WERI-Rb-1 (cell line): ENCODE measurements at regions not wholly inside any gene's neighbourhood (a gene's known extent, or its start where the extent isn't known, plus 50 kb on each side); places are given as distances from the start of the nearest gene placed in this dataset.

Source experiments
- DNase-seq: peaks from one replicate; pipeline ENCODE4 v3.0.0-alpha.2; 2020
- H3K27ac ChIP-seq: fragments of 250-450 bp; sonication (Bioruptor Pico); 2 replicates; pipeline ENCODE4 v1.5.1; 2020; ENCODE audit warnings: mild to moderate bottlenecking, moderate library complexity
- H3K27me3 ChIP-seq: fragments of 250-450 bp; sonication (Bioruptor Pico); 2 replicates; pipeline ENCODE4 v1.5.1; 2021; ENCODE audit warnings: mild to moderate bottlenecking, low read depth, moderate library complexity; ENCODE audit not compliant: insufficient read depth, severe bottlenecking
- H3K36me3 ChIP-seq: fragments of 250-450 bp; sonication (Bioruptor Pico); 2 replicates; pipeline ENCODE4 v1.5.1; 2020; ENCODE audit warnings: mild to moderate bottlenecking, moderate library complexity
- H3K4me3 ChIP-seq: 2 replicates; pipeline ENCODE4 v1.5.1; 2011; ENCODE audit warnings: low read depth, mild to moderate bottlenecking, control low read depth, low read length
- H3K9me3 ChIP-seq: fragments of 250-450 bp; sonication (Bioruptor Pico); 2 replicates; pipeline ENCODE4 v1.5.1; 2021; ENCODE audit warnings: mild to moderate bottlenecking, moderate library complexity; ENCODE audit not compliant: severe bottlenecking
- TF ChIP-seq, protein P1 (sequence below): IDR thresholded peaks from 2 replicates; pipeline ENCODE4 v1.5.1; 2011; ENCODE audit warnings: low read depth, mild to moderate bottlenecking, control low read depth, inconsistent platforms, low read length

DNA sequence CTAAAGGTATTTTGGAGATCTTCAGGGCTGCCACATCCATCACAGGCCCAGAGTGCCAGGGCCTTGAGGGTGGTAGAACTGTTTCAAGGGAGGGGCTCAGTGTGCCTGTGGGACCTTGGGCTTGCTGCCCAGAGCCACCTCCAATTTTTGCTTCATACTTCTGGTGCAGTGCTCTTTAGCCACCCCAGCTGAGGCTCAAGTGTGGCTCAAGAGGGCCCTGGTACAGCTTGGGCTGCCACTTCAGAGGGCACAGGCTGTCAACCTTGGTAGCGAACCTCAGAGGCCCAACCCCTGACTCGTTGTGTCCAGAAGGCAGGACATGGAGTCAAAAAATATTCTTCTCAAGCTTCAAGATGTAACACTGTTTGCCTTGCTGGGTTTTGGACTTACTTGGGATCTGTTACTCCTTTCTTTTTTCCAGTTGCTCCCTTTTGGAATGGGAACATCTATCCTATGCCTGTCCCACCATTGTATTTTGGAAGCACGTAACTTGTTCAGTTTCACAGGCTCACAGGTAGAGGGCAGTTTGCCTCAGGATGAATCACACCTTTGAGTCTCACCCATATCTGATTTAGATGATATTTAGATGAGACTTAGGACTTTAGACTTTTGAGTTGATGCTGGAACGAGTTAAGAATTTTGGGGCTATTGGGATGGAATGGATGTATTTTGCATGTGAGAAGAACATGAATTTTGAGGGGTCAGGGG lies 224.8 kb downstream of the RPS24 start:
- no peak for DNase-seq
- no peaks in the 10 kb centered on the region for H3K36me3 ChIP-seq
- no peaks in the 10 kb centered on the region for H3K27me3 ChIP-seq
- H3K9me3 ChIP-seq = no peaks in the 10 kb centered on the region
- H3K4me3 ChIP-seq = no peak overlapping the region
- TF ChIP-seq, protein P1, sequence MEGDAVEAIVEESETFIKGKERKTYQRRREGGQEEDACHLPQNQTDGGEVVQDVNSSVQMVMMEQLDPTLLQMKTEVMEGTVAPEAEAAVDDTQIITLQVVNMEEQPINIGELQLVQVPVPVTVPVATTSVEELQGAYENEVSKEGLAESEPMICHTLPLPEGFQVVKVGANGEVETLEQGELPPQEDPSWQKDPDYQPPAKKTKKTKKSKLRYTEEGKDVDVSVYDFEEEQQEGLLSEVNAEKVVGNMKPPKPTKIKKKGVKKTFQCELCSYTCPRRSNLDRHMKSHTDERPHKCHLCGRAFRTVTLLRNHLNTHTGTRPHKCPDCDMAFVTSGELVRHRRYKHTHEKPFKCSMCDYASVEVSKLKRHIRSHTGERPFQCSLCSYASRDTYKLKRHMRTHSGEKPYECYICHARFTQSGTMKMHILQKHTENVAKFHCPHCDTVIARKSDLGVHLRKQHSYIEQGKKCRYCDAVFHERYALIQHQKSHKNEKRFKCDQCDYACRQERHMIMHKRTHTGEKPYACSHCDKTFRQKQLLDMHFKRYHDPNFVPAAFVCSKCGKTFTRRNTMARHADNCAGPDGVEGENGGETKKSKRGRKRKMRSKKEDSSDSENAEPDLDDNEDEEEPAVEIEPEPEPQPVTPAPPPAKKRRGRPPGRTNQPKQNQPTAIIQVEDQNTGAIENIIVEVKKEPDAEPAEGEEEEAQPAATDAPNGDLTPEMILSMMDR = peak; percentile 37
- no peak overlapping the region for H3K27ac ChIP-seq

DNA sequence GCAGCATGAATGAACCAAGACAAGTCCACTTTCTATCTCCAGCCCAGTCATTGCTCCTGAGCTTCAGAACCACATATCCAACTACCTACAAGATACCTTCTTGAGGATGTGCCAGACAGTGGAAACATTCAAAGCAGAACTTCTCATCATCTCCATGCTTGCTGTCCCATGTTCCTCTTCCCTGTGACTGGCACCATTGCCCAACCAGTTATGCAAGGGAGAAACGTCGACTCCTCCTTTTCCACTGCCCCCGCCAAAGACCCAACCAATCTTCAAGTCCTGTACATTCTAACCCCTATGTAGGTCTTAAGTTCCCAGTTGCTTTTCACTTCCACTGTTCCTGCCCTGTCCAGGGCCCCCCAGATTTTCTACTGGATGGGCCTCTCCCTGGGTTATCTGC lies 225.7 kb downstream of the RPS24 start:
- H3K4me3 ChIP-seq = no peak overlapping the region
- no peak for DNase-seq
- TF ChIP-seq, protein P1 = no peak
- no peak overlapping the region for H3K27ac ChIP-seq
- H3K36me3 ChIP-seq = no peaks in the 10 kb centered on the region
- H3K9me3 ChIP-seq = no peaks in the 10 kb centered on the region
- no peaks in the 10 kb centered on the region for H3K27me3 ChIP-seq

DNA sequence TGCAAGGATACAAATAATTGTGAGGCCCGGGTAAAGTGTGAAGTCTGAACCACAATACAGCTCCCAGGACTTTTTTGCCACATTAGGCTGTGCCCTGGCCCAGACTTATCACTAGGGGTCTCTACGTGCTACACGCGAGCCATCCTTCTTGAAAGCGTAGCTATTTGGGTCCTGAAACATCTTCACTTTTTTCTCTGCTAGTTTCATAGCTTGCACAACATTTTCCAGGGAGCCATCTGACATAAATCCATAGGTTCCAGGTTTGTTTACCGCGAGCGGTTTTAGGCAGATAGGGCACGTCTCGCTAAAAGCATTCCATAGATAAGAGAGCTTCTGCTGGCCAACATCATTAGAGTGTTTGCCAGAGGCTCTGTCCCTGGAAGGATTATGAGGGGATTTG lies 226.5 kb downstream of the RPS24 start:
- TF ChIP-seq, protein P1 = peak; percentile 62
- no peak overlapping the region for H3K27ac ChIP-seq
- no peak overlapping the region for H3K4me3 ChIP-seq
- H3K27me3 ChIP-seq = no peaks in the 10 kb centered on the region
- DNase-seq = peak; percentile 38
- H3K9me3 ChIP-seq = no peaks in the 10 kb centered on the region
- H3K36me3 ChIP-seq = no peaks in the 10 kb centered on the region

DNA sequence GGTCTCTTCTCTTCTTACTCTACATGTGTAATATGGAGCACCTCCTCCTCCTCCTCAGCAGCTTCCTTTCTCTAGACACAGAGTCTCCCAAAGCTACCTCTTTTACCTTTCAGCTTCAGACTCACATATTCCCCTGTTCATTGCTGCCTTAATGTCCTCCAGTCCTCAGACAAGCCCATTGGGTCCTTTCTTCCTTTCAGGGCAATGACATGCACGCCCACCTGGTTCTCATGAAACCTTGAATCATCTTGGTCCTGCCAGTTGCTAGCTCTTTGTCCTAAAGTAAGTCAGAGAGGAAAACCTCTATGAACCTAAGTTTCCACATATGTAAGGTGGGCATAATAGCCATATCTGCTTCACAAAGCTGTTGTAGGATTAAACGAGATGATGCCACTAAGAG lies 227.0 kb downstream of the RPS24 start:
- DNase-seq = no peak
- TF ChIP-seq, protein P1 = no peak

DNA sequence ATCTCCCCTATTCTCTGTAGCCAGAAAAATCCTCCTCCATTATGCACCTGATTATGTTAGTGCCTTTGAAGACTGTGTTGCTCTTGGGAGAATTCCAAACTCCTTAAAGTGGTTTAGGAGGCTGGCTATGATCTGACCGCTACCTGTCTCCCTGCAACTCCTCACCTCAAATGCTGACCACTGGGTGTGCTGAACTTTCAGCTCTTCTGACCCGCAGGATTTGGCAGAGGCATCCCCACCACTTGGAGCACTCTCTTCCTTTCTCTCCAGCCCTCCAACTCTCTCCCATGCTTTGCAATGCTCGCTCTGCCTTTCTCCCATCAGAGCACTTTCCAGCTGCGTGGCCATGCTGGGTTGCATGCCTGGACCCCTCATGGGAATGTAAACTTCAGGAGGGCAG lies 227.6 kb downstream of the RPS24 start:
- TF ChIP-seq, protein P1 = no peak
- Histone ChIP-seq H3K36me3 (no peaks in the 10 kb centered on the region), H3K9me3 (no peaks in the 10 kb centered on the region), H3K4me3 (no peak overlapping the region), H3K27me3 (no peaks in the 10 kb centered on the region), H3K27ac (no peak overlapping the region)
- no peak for DNase-seq

More for the DNA sequence above, 227.0 kb downstream of the RPS24 start:
- Histone ChIP-seq H3K27ac (no peak overlapping the region), H3K9me3 (no peaks in the 10 kb centered on the region), H3K36me3 (no peaks in the 10 kb centered on the region), H3K4me3 (no peak overlapping the region), H3K27me3 (no peaks in the 10 kb centered on the region)

DNA sequence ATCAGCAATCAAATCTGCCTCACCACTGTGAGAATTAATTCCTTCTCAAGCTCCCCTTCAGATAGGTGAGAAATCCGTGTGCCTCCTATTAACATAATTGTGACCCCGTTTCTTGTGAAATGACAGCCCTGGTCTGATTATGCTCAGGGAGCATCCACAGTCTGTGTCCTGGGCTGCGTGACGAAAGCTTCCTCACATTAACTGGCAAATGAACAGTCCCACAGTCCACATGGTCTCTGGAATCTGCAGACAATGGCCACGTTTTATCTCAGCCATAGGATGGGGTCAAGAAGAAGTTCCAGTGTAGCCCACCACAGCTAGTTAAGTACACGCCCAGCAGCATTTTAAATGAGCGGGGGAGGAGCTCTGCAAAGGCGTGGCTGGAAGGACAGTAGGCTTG lies 229.2 kb downstream of the RPS24 start:
- DNase-seq = no peak
- H3K9me3 ChIP-seq = no peaks in the 10 kb centered on the region
- H3K4me3 ChIP-seq = no peak overlapping the region

More for the DNA sequence above, 229.2 kb downstream of the RPS24 start:
- TF ChIP-seq, protein P1 = no peak
- H3K27ac ChIP-seq = no peak overlapping the region
- no peaks in the 10 kb centered on the region for H3K27me3 ChIP-seq
- H3K36me3 ChIP-seq = no peaks in the 10 kb centered on the region
